ENCODE measurements at regions not wholly inside any gene's neighbourhood (a gene's known extent, or its start where the extent isn't known, plus 50 kb on each side); places are given as distances from the start of the nearest gene placed in this dataset.

- H3F3A ChIP-seq (ENCODE audit: insufficient read depth): no peaks in the 10 kb centered on the region
- TF ChIP-seq EZH2phosphoT487 (conservative IDR thresholded peaks at IDR 0.05; ENCODE audit: low read length) (no peak), CTCF (IDR thresholded peaks at IDR 0.05; ENCODE audit: insufficient read depth, low read length, poor library complexity, severe bottlenecking) (no peak)
- no peaks in the 10 kb centered on the region for H4K20me1 ChIP-seq (ENCODE audit: low read depth, low read length)
- no peaks in the 10 kb centered on the region for H3K9me3 ChIP-seq (ENCODE audit: insufficient read depth, low read length)
- H2AFZ ChIP-seq (ENCODE audit: low read depth, low read length, severe bottlenecking): no peak overlapping the region
- H3K27ac ChIP-seq (ENCODE audit: low read depth, low read length): no peak overlapping the region
- H3K4me3 ChIP-seq (ENCODE audit: insufficient read depth, low read length, poor library complexity, severe bottlenecking): no peak overlapping the region
- H3K27me3 ChIP-seq (ENCODE audit: low read length): no peaks in the 10 kb centered on the region
- no peaks in the 10 kb centered on the region for H3K9me2 ChIP-seq (replicated peaks; ENCODE audit: insufficient read depth, low read length)
- no peak overlapping the region for H3K9ac ChIP-seq (ENCODE audit: low read length)
- no peaks in the 10 kb centered on the region for H3K79me2 ChIP-seq (ENCODE audit: insufficient read depth, low read length)
- H3K4me2 ChIP-seq (ENCODE audit: low read depth, low read length, poor library complexity, severe bottlenecking): no peak overlapping the region
- no peaks in the 10 kb centered on the region for H3K36me3 ChIP-seq (ENCODE audit: low read length)
These were observed 72.9 kb upstream of the WNT7B start for GRCh38 chr22:46049726-46050450.

- Histone ChIP-seq H3K9ac (ENCODE audit: low read length) (no peak overlapping the region), H3K9me3 (ENCODE audit: insufficient read depth, low read length) (no peaks in the 10 kb centered on the region), H3F3A (ENCODE audit: insufficient read depth) (no peaks in the 10 kb centered on the region), H3K4me3 (ENCODE audit: insufficient read depth, low read length, poor library complexity, severe bottlenecking) (no peak overlapping the region), H2AFZ (ENCODE audit: low read depth, low read length, severe bottlenecking) (no peak overlapping the region), H3K4me2 (ENCODE audit: low read depth, low read length, poor library complexity, severe bottlenecking) (no peak overlapping the region), H4K20me1 (ENCODE audit: low read depth, low read length) (no peaks in the 10 kb centered on the region), H3K27me3 (ENCODE audit: low read length) (no peaks in the 10 kb centered on the region), H3K79me2 (ENCODE audit: insufficient read depth, low read length) (no peaks in the 10 kb centered on the region), H3K27ac (ENCODE audit: low read depth, low read length) (no peak overlapping the region), H3K9me2 (replicated peaks; ENCODE audit: insufficient read depth, low read length) (no peaks in the 10 kb centered on the region), H3K36me3 (ENCODE audit: low read length) (no peaks in the 10 kb centered on the region)
- TF ChIP-seq EZH2phosphoT487 (conservative IDR thresholded peaks at IDR 0.05; ENCODE audit: low read length): no peak
- no peak for TF ChIP-seq CTCF (IDR thresholded peaks at IDR 0.05; ENCODE audit: insufficient read depth, low read length, poor library complexity, severe bottlenecking)
These were observed 73.5 kb upstream of the WNT7B start for GRCh38 chr22:46050451-46050845.

GRCh38 chr22:46050916-46051614, 74.1 kb upstream of the WNT7B start:
- no peaks in the 10 kb centered on the region for H3K36me3 ChIP-seq (ENCODE audit: low read length)
- no peaks in the 10 kb centered on the region for H3K9me2 ChIP-seq (replicated peaks; ENCODE audit: insufficient read depth, low read length)
- no peak overlapping the region for H3K9ac ChIP-seq (ENCODE audit: low read length)
- no peak overlapping the region for H3K27ac ChIP-seq (ENCODE audit: low read depth, low read length)
- no peaks in the 10 kb centered on the region for H3K9me3 ChIP-seq (ENCODE audit: insufficient read depth, low read length)
- no peak overlapping the region for H3K4me3 ChIP-seq (ENCODE audit: insufficient read depth, low read length, poor library complexity, severe bottlenecking)
- H4K20me1 ChIP-seq (ENCODE audit: low read depth, low read length): no peaks in the 10 kb centered on the region
- TF ChIP-seq CTCF (IDR thresholded peaks at IDR 0.05; ENCODE audit: insufficient read depth, low read length, poor library complexity, severe bottlenecking) (no peak), EZH2phosphoT487 (conservative IDR thresholded peaks at IDR 0.05; ENCODE audit: low read length) (no peak)
- no peaks in the 10 kb centered on the region for H3K79me2 ChIP-seq (ENCODE audit: insufficient read depth, low read length)
- no peak overlapping the region for H3K4me2 ChIP-seq (ENCODE audit: low read depth, low read length, poor library complexity, severe bottlenecking)
- no peaks in the 10 kb centered on the region for H3F3A ChIP-seq (ENCODE audit: insufficient read depth)
- no peak overlapping the region for H2AFZ ChIP-seq (ENCODE audit: low read depth, low read length, severe bottlenecking)
- no peaks in the 10 kb centered on the region for H3K27me3 ChIP-seq (ENCODE audit: low read length)

Measured in SU-DHL-6 (cell line).